ENCODE measurements at regions not wholly inside any gene's neighbourhood (a gene's known extent, or its start where the extent isn't known, plus 50 kb on each side); places are given as distances from the start of the nearest gene placed in this dataset.

- TF ChIP-seq, protein P1, sequence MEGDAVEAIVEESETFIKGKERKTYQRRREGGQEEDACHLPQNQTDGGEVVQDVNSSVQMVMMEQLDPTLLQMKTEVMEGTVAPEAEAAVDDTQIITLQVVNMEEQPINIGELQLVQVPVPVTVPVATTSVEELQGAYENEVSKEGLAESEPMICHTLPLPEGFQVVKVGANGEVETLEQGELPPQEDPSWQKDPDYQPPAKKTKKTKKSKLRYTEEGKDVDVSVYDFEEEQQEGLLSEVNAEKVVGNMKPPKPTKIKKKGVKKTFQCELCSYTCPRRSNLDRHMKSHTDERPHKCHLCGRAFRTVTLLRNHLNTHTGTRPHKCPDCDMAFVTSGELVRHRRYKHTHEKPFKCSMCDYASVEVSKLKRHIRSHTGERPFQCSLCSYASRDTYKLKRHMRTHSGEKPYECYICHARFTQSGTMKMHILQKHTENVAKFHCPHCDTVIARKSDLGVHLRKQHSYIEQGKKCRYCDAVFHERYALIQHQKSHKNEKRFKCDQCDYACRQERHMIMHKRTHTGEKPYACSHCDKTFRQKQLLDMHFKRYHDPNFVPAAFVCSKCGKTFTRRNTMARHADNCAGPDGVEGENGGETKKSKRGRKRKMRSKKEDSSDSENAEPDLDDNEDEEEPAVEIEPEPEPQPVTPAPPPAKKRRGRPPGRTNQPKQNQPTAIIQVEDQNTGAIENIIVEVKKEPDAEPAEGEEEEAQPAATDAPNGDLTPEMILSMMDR (IDR thresholded peaks at IDR 0.05): no peak
- TF ChIP-seq POLR2A (IDR thresholded peaks at IDR 0.05): no peak
Observed at GRCh38 chr2:13137679-13138078, 420.9 kb downstream of the TRIB2 start.

Data from testis (tissue), 2 donors.